ENCODE measurements at regions not wholly inside any gene's neighbourhood (a gene's known extent, or its start where the extent isn't known, plus 50 kb on each side); places are given as distances from the start of the nearest gene placed in this dataset.

GRCh38 chr9:18045326-18045725, 428.6 kb upstream of the ADAMTSL1 start:
- TF ChIP-seq POLR2A (IDR thresholded peaks at IDR 0.05; ENCODE audit: low read length): no peak
- no peak for TF ChIP-seq GATA1 (IDR thresholded peaks at IDR 0.05; ENCODE audit: low read depth, low read length)

Data from erythroblast (primary cell).